HL-60 (cell line): ENCODE measurements at regions not wholly inside any gene's neighbourhood (a gene's known extent, or its start where the extent isn't known, plus 50 kb on each side); places are given as distances from the start of the nearest gene placed in this dataset.

Experiments used
- POLR2AphosphoS5 ChIP-seq: IDR thresholded peaks from 2 replicates; pipeline ENCODE4 v1.6.1; 2012; ENCODE audit warnings: low read depth
- TF ChIP-seq, protein P1 (sequence below): IDR thresholded peaks from one replicate; pipeline ENCODE4 v1.5.1; 2011; ENCODE audit warnings: low read length, control low read depth, inconsistent platforms; ENCODE audit not compliant: insufficient read depth
- TF ChIP-seq, protein P2 (sequence below): IDR thresholded peaks from 2 replicates; pipeline ENCODE4 v1.6.1; 2012; ENCODE audit warnings: low read depth; ENCODE audit not compliant: insufficient replicate concordance

DNA sequence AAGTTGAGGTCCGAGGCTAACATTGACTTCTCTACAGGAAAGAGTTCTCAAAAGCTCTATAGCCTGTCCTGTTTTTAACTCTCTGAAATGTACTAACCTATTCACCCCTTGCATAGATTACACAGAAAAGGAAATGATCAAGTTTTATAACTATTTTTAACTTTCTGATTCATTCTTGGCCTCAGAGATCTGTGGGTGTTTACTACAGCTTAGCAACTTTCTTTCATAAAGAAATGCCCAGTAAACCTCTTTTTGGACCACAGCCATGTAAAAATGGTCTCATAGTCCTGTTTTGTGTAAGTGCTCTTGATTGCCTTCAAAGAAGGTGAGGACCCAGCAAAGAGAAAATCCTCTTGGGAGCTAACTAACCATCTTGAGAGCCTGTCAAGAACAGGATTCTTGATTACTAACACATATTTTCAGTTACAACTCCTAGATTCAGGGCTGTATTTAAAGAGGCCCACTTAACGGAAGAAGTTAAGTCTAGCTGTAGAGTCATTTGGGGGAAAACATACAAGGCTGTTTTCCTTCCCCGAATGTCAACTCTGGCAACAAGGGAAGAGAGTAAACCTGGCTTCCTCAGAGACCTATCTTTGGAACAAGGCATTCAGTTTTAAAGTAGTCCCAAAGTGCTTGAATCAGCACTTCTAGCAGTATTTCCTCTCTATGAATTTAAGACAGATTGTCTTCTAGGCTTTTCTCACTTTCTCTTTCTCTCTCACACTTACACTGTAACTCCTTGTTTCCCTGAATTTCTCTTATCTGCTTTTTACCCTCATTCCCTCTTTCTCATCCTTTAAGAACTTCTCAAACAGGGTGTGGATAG is 78.2 kb downstream of the IL21 start:
- TF ChIP-seq, protein P1, sequence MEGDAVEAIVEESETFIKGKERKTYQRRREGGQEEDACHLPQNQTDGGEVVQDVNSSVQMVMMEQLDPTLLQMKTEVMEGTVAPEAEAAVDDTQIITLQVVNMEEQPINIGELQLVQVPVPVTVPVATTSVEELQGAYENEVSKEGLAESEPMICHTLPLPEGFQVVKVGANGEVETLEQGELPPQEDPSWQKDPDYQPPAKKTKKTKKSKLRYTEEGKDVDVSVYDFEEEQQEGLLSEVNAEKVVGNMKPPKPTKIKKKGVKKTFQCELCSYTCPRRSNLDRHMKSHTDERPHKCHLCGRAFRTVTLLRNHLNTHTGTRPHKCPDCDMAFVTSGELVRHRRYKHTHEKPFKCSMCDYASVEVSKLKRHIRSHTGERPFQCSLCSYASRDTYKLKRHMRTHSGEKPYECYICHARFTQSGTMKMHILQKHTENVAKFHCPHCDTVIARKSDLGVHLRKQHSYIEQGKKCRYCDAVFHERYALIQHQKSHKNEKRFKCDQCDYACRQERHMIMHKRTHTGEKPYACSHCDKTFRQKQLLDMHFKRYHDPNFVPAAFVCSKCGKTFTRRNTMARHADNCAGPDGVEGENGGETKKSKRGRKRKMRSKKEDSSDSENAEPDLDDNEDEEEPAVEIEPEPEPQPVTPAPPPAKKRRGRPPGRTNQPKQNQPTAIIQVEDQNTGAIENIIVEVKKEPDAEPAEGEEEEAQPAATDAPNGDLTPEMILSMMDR: no peak
- TF ChIP-seq POLR2AphosphoS5: no peak
- TF ChIP-seq, protein P2, sequence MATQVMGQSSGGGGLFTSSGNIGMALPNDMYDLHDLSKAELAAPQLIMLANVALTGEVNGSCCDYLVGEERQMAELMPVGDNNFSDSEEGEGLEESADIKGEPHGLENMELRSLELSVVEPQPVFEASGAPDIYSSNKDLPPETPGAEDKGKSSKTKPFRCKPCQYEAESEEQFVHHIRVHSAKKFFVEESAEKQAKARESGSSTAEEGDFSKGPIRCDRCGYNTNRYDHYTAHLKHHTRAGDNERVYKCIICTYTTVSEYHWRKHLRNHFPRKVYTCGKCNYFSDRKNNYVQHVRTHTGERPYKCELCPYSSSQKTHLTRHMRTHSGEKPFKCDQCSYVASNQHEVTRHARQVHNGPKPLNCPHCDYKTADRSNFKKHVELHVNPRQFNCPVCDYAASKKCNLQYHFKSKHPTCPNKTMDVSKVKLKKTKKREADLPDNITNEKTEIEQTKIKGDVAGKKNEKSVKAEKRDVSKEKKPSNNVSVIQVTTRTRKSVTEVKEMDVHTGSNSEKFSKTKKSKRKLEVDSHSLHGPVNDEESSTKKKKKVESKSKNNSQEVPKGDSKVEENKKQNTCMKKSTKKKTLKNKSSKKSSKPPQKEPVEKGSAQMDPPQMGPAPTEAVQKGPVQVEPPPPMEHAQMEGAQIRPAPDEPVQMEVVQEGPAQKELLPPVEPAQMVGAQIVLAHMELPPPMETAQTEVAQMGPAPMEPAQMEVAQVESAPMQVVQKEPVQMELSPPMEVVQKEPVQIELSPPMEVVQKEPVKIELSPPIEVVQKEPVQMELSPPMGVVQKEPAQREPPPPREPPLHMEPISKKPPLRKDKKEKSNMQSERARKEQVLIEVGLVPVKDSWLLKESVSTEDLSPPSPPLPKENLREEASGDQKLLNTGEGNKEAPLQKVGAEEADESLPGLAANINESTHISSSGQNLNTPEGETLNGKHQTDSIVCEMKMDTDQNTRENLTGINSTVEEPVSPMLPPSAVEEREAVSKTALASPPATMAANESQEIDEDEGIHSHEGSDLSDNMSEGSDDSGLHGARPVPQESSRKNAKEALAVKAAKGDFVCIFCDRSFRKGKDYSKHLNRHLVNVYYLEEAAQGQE: no peak
